ENCODE measurements at regions not wholly inside any gene's neighbourhood (a gene's known extent, or its start where the extent isn't known, plus 50 kb on each side); places are given as distances from the start of the nearest gene placed in this dataset.

GRCh38 chr14:99099051-99099787, 172.8 kb downstream of the BCL11B start:
- TF ChIP-seq TAF1 (IDR thresholded peaks at IDR 0.05; ENCODE audit: low read depth): no peak
- no peak for TF ChIP-seq EGR1 (IDR thresholded peaks at IDR 0.05)
- no peak for TF ChIP-seq ZBTB7A (IDR thresholded peaks at IDR 0.05; ENCODE audit: low read depth)
- TF ChIP-seq RAD21 (IDR thresholded peaks at IDR 0.05; ENCODE audit: low read depth): no peak
- no peak for TF ChIP-seq CEBPB (IDR thresholded peaks at IDR 0.05)
- TF ChIP-seq, protein P1, sequence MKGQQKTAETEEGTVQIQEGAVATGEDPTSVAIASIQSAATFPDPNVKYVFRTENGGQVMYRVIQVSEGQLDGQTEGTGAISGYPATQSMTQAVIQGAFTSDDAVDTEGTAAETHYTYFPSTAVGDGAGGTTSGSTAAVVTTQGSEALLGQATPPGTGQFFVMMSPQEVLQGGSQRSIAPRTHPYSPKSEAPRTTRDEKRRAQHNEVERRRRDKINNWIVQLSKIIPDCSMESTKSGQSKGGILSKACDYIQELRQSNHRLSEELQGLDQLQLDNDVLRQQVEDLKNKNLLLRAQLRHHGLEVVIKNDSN (IDR thresholded peaks at IDR 0.05): no peak
- TF ChIP-seq YY1 (IDR thresholded peaks at IDR 0.05; ENCODE audit: low read depth): no peak
- no peak for TF ChIP-seq FOXM1 (IDR thresholded peaks at IDR 0.05; ENCODE audit: borderline replicate concordance, low read depth)
- no peak for TF ChIP-seq NFIC (IDR thresholded peaks at IDR 0.05)
- TF ChIP-seq, protein P2, sequence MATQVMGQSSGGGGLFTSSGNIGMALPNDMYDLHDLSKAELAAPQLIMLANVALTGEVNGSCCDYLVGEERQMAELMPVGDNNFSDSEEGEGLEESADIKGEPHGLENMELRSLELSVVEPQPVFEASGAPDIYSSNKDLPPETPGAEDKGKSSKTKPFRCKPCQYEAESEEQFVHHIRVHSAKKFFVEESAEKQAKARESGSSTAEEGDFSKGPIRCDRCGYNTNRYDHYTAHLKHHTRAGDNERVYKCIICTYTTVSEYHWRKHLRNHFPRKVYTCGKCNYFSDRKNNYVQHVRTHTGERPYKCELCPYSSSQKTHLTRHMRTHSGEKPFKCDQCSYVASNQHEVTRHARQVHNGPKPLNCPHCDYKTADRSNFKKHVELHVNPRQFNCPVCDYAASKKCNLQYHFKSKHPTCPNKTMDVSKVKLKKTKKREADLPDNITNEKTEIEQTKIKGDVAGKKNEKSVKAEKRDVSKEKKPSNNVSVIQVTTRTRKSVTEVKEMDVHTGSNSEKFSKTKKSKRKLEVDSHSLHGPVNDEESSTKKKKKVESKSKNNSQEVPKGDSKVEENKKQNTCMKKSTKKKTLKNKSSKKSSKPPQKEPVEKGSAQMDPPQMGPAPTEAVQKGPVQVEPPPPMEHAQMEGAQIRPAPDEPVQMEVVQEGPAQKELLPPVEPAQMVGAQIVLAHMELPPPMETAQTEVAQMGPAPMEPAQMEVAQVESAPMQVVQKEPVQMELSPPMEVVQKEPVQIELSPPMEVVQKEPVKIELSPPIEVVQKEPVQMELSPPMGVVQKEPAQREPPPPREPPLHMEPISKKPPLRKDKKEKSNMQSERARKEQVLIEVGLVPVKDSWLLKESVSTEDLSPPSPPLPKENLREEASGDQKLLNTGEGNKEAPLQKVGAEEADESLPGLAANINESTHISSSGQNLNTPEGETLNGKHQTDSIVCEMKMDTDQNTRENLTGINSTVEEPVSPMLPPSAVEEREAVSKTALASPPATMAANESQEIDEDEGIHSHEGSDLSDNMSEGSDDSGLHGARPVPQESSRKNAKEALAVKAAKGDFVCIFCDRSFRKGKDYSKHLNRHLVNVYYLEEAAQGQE (IDR thresholded peaks at IDR 0.05; ENCODE audit: low read depth): no peak
- TF ChIP-seq MAX (IDR thresholded peaks at IDR 0.05): no peak
